Caco-2 (cell line): ENCODE measurements at regions not wholly inside any gene's neighbourhood (a gene's known extent, or its start where the extent isn't known, plus 50 kb on each side); places are given as distances from the start of the nearest gene placed in this dataset.

Experiments
- BruUV-seq: library from RNA; stranded (reverse); fragments of 400-500 nt; replicated peaks from 2 replicates; lab custom pipeline; 2021; lab: Mats Ljungman, UMichigan
- CTCF ChIA-PET: fragments of 300-600 bp; sonication (Branson Sonifier 250); formaldehyde crosslinking; loops from one replicate; lab custom pipeline; 2022; ENCODE audit warnings: antibody characterized with exemption; lab: Charles Lee
- POLR2A ChIA-PET: fragments of 300-600 bp; sonication (Branson Sonifier 250); formaldehyde crosslinking; loops from one replicate; lab custom pipeline; 2022; ENCODE audit warnings: antibody characterized with exemption; lab: Charles Lee
- DNase-seq, 2 experiments: peaks; one replicate each; pipeline versions ENCODE4 v3.0.0 to v3.0.0-alpha.2; 2020 to 2022
- H3K27me3 ChIP-seq: replicated peaks from 2 replicates; pipeline ENCODE4 v1.6.0; 2011; ENCODE audit warnings: low read length; ENCODE audit not compliant: control insufficient read depth, insufficient read depth
- H3K36me3 ChIP-seq: 2 replicates; pipeline ENCODE4 v1.5.1; 2011; ENCODE audit warnings: low read length; ENCODE audit not compliant: control insufficient read depth, insufficient read depth
- H3K4me1 ChIP-seq: fragments of 250-450 bp; sonication (Bioruptor Pico); 2 replicates; pipeline ENCODE4 v1.5.1; 2020; ENCODE audit warnings: mild to moderate bottlenecking
- H3K4me3 ChIP-seq: 2 replicates; pipeline ENCODE4 v1.5.1; 2011; ENCODE audit warnings: low read depth, mild to moderate bottlenecking, control low read depth, low read length
- H3K9me3 ChIP-seq: fragments of 250-450 bp; sonication (Bioruptor Pico); 2 replicates; pipeline ENCODE4 v1.5.1; 2020; ENCODE audit warnings: mild to moderate bottlenecking, moderate library complexity
- H3K27ac Mint-ChIP-seq: one replicate; pipeline ENCODE4 v1.8.0; 2022; ENCODE audit warnings: mixed read lengths; ENCODE audit not compliant: unreplicated experiment
- H3K27me3 Mint-ChIP-seq: one replicate; pipeline ENCODE4 v1.8.0; 2022; ENCODE audit warnings: mixed read lengths; ENCODE audit not compliant: insufficient read depth, unreplicated experiment
- H3K36me3 Mint-ChIP-seq: one replicate; pipeline ENCODE4 v1.8.0; 2022; ENCODE audit warnings: mild to moderate bottlenecking, mixed read lengths; ENCODE audit not compliant: insufficient read depth, unreplicated experiment
- H3K4me1 Mint-ChIP-seq: one replicate; pipeline ENCODE4 v1.8.0; 2022; ENCODE audit warnings: low read depth, mixed read lengths; ENCODE audit not compliant: unreplicated experiment
- H3K4me3 Mint-ChIP-seq: one replicate; pipeline ENCODE4 v1.8.0; 2022; ENCODE audit warnings: mild to moderate bottlenecking, moderate library complexity, mixed read lengths; ENCODE audit not compliant: unreplicated experiment
- H3K9me3 Mint-ChIP-seq: one replicate; pipeline ENCODE4 v1.8.0; 2022; ENCODE audit warnings: mixed read lengths; ENCODE audit not compliant: unreplicated experiment
- intact Hi-C: fragments of 100-400 bp; cut with micrococcal nuclease; formaldehyde crosslinking; loops from one replicate; pipeline ENCODE4 v1.10.0; 2022; ENCODE audit not compliant: unreplicated experiment
- TF ChIP-seq, protein P1 (sequence below), 2 experiments: fragments of 200-600 bp in 1 of 2; IDR thresholded peaks; 1 replicate in 1 of 2; 2 replicates in 1 of 2; pipeline versions ENCODE4 v1.5.1 to v1.8.0; 2011 to 2022; ENCODE audit warnings: antibody characterized with exemption in 1 of 2, control low read depth in 1 of 2, inconsistent platforms in 1 of 2, low read depth in 1 of 2, low read length in 1 of 2, mild to moderate bottlenecking in 1 of 2, moderate library complexity in 1 of 2; ENCODE audit not compliant: insufficient read depth in 1 of 2, severe bottlenecking in 1 of 2, unreplicated experiment in 1 of 2

DNA sequence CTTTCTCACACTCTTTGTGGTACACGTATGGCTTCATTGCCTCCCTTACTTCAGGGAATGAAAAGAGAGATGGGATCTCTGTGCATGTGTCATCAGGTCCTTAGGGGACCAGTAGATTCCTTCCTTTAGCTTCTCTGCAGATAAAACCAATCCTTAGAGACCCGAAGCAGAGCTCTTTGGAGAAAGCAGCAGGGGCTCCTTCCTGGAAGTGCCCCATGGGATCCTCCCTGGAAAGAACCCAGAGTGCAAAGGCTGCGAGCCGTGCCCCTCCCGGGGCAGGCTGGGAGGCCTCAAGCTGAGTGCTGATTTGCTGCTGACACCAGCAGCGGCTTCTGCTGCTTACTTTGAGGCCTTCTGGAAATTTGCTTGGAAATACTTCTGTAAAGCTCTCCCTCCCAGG, 328.6 kb upstream of the RGMA start:
- Mint-ChIP-seq H3K4me1 (no peaks in the 10 kb centered on the region), H3K27me3 (peaks cover 2% of the 10 kb centered on the region), H3K36me3 (no peaks in the 10 kb centered on the region), H3K4me3 (no peak overlapping the region), H3K9me3 (no peaks in the 10 kb centered on the region), H3K27ac (no peak overlapping the region)
- Histone ChIP-seq H3K9me3 (no peaks in the 10 kb centered on the region), H3K36me3 (no peaks in the 10 kb centered on the region), H3K27me3 (no peaks in the 10 kb centered on the region), H3K4me1 (no peaks in the 10 kb centered on the region), H3K4me3 (no peak overlapping the region)
- no peak for DNase-seq
- intact Hi-C loops, result no loop called here
- no TSS peak for BruUV-seq
- TF ChIP-seq, protein P1, sequence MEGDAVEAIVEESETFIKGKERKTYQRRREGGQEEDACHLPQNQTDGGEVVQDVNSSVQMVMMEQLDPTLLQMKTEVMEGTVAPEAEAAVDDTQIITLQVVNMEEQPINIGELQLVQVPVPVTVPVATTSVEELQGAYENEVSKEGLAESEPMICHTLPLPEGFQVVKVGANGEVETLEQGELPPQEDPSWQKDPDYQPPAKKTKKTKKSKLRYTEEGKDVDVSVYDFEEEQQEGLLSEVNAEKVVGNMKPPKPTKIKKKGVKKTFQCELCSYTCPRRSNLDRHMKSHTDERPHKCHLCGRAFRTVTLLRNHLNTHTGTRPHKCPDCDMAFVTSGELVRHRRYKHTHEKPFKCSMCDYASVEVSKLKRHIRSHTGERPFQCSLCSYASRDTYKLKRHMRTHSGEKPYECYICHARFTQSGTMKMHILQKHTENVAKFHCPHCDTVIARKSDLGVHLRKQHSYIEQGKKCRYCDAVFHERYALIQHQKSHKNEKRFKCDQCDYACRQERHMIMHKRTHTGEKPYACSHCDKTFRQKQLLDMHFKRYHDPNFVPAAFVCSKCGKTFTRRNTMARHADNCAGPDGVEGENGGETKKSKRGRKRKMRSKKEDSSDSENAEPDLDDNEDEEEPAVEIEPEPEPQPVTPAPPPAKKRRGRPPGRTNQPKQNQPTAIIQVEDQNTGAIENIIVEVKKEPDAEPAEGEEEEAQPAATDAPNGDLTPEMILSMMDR (IDR thresholded peaks at IDR 0.05; ENCODE audit: insufficient read depth in 1 of 2, low read depth in 1 of 2, low read length in 1 of 2, severe bottlenecking in 1 of 2, unreplicated experiment in 1 of 2), result no peak
- ChIA-PET CTCF (no interaction called here), POLR2A (no interaction called here)

DNA sequence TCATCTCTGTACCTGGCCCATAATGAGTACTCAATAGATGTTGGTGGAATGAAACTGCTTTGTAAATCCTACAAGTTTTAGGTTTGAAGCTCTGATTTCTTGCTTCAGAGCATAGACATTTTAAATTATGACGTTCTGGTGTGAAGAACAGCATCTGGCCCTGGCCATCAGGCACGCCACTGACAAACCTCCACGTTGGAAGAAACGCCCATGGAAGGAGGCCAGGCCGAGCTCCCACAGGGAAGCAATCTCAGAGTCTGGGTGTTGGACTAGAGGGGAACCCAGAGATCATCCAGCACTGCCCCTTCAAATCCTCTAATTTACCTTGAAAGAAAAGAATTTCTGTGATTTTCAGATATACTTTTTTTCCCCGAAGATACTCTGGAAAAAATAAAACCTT, 328.1 kb upstream of the RGMA start:
- H3K4me3 Mint-ChIP-seq, result no peak overlapping the region
- CTCF ChIA-PET, result no interaction called here
- no TSS peak for BruUV-seq
- no peaks in the 10 kb centered on the region for H3K9me3 Mint-ChIP-seq
- Histone ChIP-seq H3K27me3 (no peaks in the 10 kb centered on the region), H3K4me3 (no peak overlapping the region), H3K4me1 (no peaks in the 10 kb centered on the region), H3K9me3 (no peaks in the 10 kb centered on the region), H3K36me3 (no peaks in the 10 kb centered on the region)
- intact Hi-C loops, result no loop called here
- H3K36me3 Mint-ChIP-seq, result no peaks in the 10 kb centered on the region
- no peak for DNase-seq
- TF ChIP-seq, protein P1 (IDR thresholded peaks at IDR 0.05; ENCODE audit: insufficient read depth in 1 of 2, low read depth in 1 of 2, low read length in 1 of 2, severe bottlenecking in 1 of 2, unreplicated experiment in 1 of 2), result no peak
- H3K4me1 Mint-ChIP-seq, result no peaks in the 10 kb centered on the region
- POLR2A ChIA-PET, result no interaction called here
- H3K27me3 Mint-ChIP-seq, result peaks cover 2% of the 10 kb centered on the region
- H3K27ac Mint-ChIP-seq, result no peak overlapping the region

DNA sequence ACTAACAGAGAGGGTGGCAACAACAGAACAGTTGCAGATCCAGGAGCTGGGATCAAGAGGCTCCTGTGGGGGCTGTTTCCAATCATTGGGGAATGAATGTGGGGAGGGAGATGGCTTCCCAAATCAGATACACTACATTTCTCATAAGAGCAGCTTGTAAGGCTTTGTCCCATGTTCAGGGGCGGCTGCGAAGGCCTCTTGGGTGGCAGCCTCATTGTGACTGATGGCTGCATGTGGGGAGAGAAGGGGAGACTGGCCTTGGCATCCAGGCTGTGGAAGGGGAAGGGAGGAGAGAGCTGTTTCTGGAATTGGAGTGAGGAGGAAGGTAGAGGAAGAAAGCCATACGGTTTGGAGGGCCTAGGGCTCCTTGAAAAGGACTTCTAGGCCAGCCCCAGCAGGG, 326.6 kb upstream of the RGMA start:
- intact Hi-C loops, result no loop called here
- no TSS peak for BruUV-seq
- no peak overlapping the region for H3K27ac Mint-ChIP-seq
- H3K27me3 ChIP-seq, result no peaks in the 10 kb centered on the region
- CTCF ChIA-PET, result no interaction called here
- no peak overlapping the region for H3K4me3 Mint-ChIP-seq
- H3K4me1 Mint-ChIP-seq, result no peaks in the 10 kb centered on the region
- H3K36me3 Mint-ChIP-seq, result no peaks in the 10 kb centered on the region
- no peak overlapping the region for H3K4me3 ChIP-seq
- no peaks in the 10 kb centered on the region for H3K36me3 ChIP-seq
- H3K4me1 ChIP-seq, result 0 out of 2 replicates have a peak, but pooled peaks cover 4% of the 10 kb centered on the region
- no peaks in the 10 kb centered on the region for H3K9me3 Mint-ChIP-seq
- TF ChIP-seq, protein P1 (IDR thresholded peaks at IDR 0.05; ENCODE audit: insufficient read depth in 1 of 2, low read depth in 1 of 2, low read length in 1 of 2, severe bottlenecking in 1 of 2, unreplicated experiment in 1 of 2), result no peak
- DNase-seq, result no peak
- peaks cover 2% of the 10 kb centered on the region for H3K27me3 Mint-ChIP-seq
- POLR2A ChIA-PET, result no interaction called here
- H3K9me3 ChIP-seq, result no peaks in the 10 kb centered on the region
